Karpas-422 (cell line): ENCODE measurements at regions not wholly inside any gene's neighbourhood (a gene's known extent, or its start where the extent isn't known, plus 50 kb on each side); places are given as distances from the start of the nearest gene placed in this dataset.
A peak's percentile ranks its signal among the peaks of the same experiment; 100 is the strongest.

ENCODE experiments used
- DNase-seq: peaks from one replicate; pipeline ENCODE4 v3.0.0-alpha.2; 2015
- H2AFZ ChIP-seq: fragments of 200-600 bp; sonication (generic); 2 replicates; pipeline ENCODE4 v1.6.1; 2014; ENCODE audit warnings: antibody characterized with exemption, low read length, mixed read lengths
- H3K27ac ChIP-seq: fragments of 200-600 bp; sonication (generic); 2 replicates; pipeline ENCODE4 v1.5.1; 2014; ENCODE audit warnings: mild to moderate bottlenecking, low read length, moderate library complexity
- H3K27me3 ChIP-seq: fragments of 200-600 bp; sonication (generic); 2 replicates; pipeline ENCODE4 v1.6.1; 2014; ENCODE audit warnings: low read length, mixed read lengths
- H3K36me3 ChIP-seq: fragments of 200-600 bp; sonication (generic); 2 replicates; pipeline ENCODE4 v1.6.1; 2014; ENCODE audit warnings: low read length, mixed read lengths; ENCODE audit not compliant: insufficient read depth
- H3K4me1 ChIP-seq: fragments of 200-600 bp; sonication (generic); 2 replicates; pipeline ENCODE4 v1.6.1; 2014; ENCODE audit warnings: mild to moderate bottlenecking, low read length, mixed read lengths
- H3K4me2 ChIP-seq: fragments of 200-600 bp; sonication (generic); 2 replicates; pipeline ENCODE4 v1.6.1; 2014; ENCODE audit warnings: low read length, low read depth, mild to moderate bottlenecking; ENCODE audit not compliant: poor library complexity, severe bottlenecking
- H3K4me3 ChIP-seq: fragments of 200-600 bp; sonication (generic); 2 replicates; pipeline ENCODE4 v1.5.1; 2014; ENCODE audit warnings: mild to moderate bottlenecking, antibody characterized with exemption, low read length, mixed read lengths
- H3K79me2 ChIP-seq: fragments of 200-600 bp; sonication (generic); 2 replicates; pipeline ENCODE4 v1.6.1; 2014; ENCODE audit warnings: mild to moderate bottlenecking, low read length, mixed read lengths
- H3K9ac ChIP-seq: fragments of 200-600 bp; sonication (generic); 2 replicates; pipeline ENCODE4 v1.6.0; 2014; ENCODE audit warnings: low read length
- H3K9me2 ChIP-seq: fragments of 200-600 bp; sonication (generic), shearing (Covaris generic); replicated peaks from 2 replicates; pipeline ENCODE4 v1.6.0; 2014; ENCODE audit warnings: mild to moderate bottlenecking, low read length, moderate library complexity; ENCODE audit not compliant: insufficient read depth
- H3K9me3 ChIP-seq: fragments of 300-700, 200-600 bp; sonication (generic); 2 replicates; pipeline ENCODE4 v1.6.1; 2014; ENCODE audit warnings: low read length, mixed read lengths
- H4K20me1 ChIP-seq: fragments of 200-600 bp; sonication (generic); 2 replicates; pipeline ENCODE4 v1.6.1; 2014; ENCODE audit warnings: mild to moderate bottlenecking, antibody characterized with exemption, low read length, low read depth; ENCODE audit not compliant: insufficient read depth

DNA sequence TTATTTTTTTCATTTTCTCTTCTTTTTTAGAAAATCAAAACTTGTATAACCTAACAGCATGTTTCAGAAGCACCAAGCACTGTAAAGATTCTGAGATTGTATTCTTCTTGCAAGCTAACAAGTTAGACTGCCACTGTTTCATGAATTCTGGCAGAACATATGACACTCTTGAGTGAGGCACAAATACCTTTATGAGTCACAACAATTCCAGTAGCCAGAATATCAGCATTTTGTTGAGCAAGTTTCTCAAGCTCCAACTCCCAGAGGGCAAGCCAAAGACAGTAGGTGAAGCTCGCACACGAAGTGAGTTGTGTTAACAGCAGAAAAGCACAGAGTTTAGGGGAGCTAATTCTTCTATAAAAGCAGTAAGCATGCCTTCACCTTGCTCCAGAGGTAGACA is 268.8 kb upstream of the NCAM2 start:
- Histone ChIP-seq H3K9me3 (no peaks in the 10 kb centered on the region), H3K79me2 (no peaks in the 10 kb centered on the region), H4K20me1 (no peaks in the 10 kb centered on the region)

DNA sequence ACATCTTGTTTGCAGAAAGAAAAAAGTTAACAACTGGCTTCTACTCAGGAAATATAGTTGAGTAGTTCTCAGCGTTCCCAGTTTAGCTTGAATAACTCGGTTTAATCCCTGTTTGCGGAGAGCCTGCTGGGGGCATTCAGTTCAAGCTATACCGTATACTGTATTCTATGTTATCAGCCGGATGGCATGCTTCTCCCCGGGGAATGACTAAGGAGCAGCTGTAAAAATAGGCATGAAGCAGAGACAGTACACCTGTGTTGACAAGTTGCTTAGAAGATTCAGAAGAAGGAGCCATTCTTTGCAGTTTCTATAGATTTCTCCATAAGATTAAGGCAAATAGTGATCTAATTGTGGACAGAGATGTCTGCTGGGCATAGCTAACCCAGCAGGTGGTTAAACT is 267.8 kb upstream of the NCAM2 start:
- no peak for DNase-seq
- Histone ChIP-seq H3K27me3 (no peaks in the 10 kb centered on the region), H3K4me2 (no peak overlapping the region), H3K4me1 (peaks cover 2% of the 10 kb centered on the region; the same call in 1 of the 2 replicates), H3K79me2 (no peaks in the 10 kb centered on the region), H4K20me1 (no peaks in the 10 kb centered on the region), H3K36me3 (no peaks in the 10 kb centered on the region), H3K9ac (no peak overlapping the region), H3K27ac (no peak overlapping the region), H3K4me3 (no peak overlapping the region), H3K9me2 (no peaks in the 10 kb centered on the region), H3K9me3 (no peaks in the 10 kb centered on the region), H2AFZ (no peak overlapping the region)

More for the DNA sequence above, 268.8 kb upstream of the NCAM2 start:
- H3K36me3 ChIP-seq = no peaks in the 10 kb centered on the region
- H3K4me1 ChIP-seq = no peaks in the 10 kb centered on the region
- no peak overlapping the region for H3K4me3 ChIP-seq
- H3K9ac ChIP-seq = no peak overlapping the region
- no peaks in the 10 kb centered on the region for H3K9me2 ChIP-seq
- H3K27ac ChIP-seq = no peak overlapping the region
- H2AFZ ChIP-seq = no peak overlapping the region
- H3K27me3 ChIP-seq = no peaks in the 10 kb centered on the region
- H3K4me2 ChIP-seq = no peak overlapping the region
- DNase-seq = no peak

- H3K9ac ChIP-seq = no peak overlapping the region
- no peak overlapping the region for H3K4me3 ChIP-seq
- no peaks in the 10 kb centered on the region for H3K79me2 ChIP-seq
- no peak overlapping the region for H3K4me2 ChIP-seq
- DNase-seq = no peak
- H3K4me1 ChIP-seq = peaks cover 30% of the 10 kb centered on the region
- no peak overlapping the region for H3K27ac ChIP-seq
- H3K9me3 ChIP-seq = peaks cover 3% of the 10 kb centered on the region; the same call in 1 of the 2 replicates
- no peaks in the 10 kb centered on the region for H4K20me1 ChIP-seq
- no peaks in the 10 kb centered on the region for H3K9me2 ChIP-seq
- no peaks in the 10 kb centered on the region for H3K36me3 ChIP-seq
- H3K27me3 ChIP-seq = no peaks in the 10 kb centered on the region
- no peak overlapping the region for H2AFZ ChIP-seq
Observed at GRCh38 chr21:20735257-20735656, 263.0 kb upstream of the NCAM2 start.

DNA sequence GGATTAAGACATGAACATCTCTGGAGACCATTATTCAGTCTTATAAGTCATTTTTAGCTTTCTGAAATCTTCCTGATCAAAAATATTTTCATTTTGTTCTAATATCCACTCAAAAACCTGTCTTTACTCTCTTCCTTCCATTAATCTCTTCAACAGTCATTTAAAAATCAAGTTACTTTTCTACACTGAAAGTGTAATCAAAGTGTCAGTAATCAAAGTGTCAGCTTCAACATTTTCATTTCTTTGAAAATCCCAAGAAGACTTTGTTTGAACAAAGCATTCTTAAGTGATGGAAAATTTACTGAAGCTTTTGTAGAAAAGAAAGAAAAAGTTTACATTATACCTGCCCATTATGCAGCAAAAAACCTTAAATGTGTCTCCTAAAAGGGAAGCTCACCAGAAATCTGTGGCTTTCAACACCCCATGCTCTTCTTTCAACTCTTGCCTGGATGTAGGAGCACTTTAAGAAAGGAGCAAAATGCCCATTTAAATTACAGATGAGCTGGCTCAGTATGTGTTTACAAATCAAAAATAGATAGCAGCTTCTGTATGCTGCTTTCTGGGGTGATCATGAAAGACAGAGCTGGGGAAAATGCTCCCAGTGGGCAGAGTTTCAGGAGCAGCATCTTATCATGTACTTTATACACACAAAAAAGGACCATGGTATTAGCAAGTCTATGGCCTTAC is 260.8 kb upstream of the NCAM2 start:
- H3K4me1 ChIP-seq = peaks cover 30% of the 10 kb centered on the region
- peak overlapping the region; percentile 58 for H3K4me2 ChIP-seq
- H3K79me2 ChIP-seq = no peaks in the 10 kb centered on the region
- no peaks in the 10 kb centered on the region for H4K20me1 ChIP-seq
- H3K9ac ChIP-seq = peak overlapping the region; percentile 41
- no peaks in the 10 kb centered on the region for H3K27me3 ChIP-seq
- peak overlapping the region; percentile 35; the same call in 1 of the 2 replicates for H3K4me3 ChIP-seq
- no peaks in the 10 kb centered on the region for H3K36me3 ChIP-seq
- 0 out of 2 replicates have a peak overlapping the region, but pooled peaks have one; percentile 48 for H2AFZ ChIP-seq
- DNase-seq = no peak
- no peaks in the 10 kb centered on the region for H3K9me2 ChIP-seq
- H3K27ac ChIP-seq = peak overlapping the region; percentile 80
- peaks cover 3% of the 10 kb centered on the region; the same call in 1 of the 2 replicates for H3K9me3 ChIP-seq

DNA sequence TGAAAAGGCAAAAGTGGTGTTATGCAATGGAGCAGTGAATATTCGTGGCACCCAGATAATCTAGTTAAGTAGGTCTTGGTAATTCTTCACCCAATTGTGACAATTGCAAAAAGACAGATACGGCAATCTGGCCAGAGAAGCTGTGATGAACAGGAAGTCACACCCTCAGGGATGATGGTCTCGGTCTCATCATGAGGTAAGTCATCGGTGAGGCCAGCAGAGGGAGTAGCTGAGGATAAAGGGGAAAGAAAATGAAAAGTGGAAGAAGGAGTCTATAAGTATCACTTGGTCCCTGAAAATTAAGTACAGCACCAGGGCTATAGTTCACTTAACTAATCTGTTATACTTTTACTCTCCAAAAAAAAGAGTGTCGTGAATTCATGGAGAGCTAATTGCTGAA is 258.8 kb upstream of the NCAM2 start:
- Histone ChIP-seq H4K20me1 (no peaks in the 10 kb centered on the region), H2AFZ (peak overlapping the region; percentile 34; the same call in 1 of the 2 replicates), H3K9me3 (peaks cover 3% of the 10 kb centered on the region; the same call in 1 of the 2 replicates), H3K36me3 (no peaks in the 10 kb centered on the region), H3K4me2 (no peak overlapping the region), H3K27me3 (no peaks in the 10 kb centered on the region), H3K27ac (no peak overlapping the region), H3K79me2 (no peaks in the 10 kb centered on the region), H3K9ac (no peak overlapping the region), H3K9me2 (no peaks in the 10 kb centered on the region), H3K4me1 (peaks cover 30% of the 10 kb centered on the region), H3K4me3 (no peak overlapping the region)
- DNase-seq = peak; percentile 79

DNA sequence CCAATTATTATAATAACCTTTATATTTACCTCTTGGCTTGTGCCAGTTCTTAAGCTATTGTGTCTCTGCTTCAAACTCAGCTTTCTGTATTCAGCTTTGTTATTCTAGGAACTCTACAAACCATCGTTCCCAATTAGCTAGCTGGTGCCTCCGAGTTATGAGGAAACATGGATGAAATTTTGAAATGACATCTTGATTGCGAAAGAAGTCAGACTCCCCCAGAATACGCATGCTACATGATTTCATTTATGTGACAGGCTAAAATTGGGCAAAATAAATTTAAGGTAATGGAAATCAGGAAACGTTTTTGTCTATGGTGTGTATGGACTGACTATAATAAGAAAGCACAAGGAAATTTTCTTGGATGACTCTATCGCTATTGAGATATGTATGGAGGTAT is 256.8 kb upstream of the NCAM2 start:
- Histone ChIP-seq H3K27ac (no peak overlapping the region), H3K79me2 (no peaks in the 10 kb centered on the region), H3K27me3 (no peaks in the 10 kb centered on the region), H3K9ac (no peak overlapping the region), H3K36me3 (no peaks in the 10 kb centered on the region), H2AFZ (no peak overlapping the region), H3K9me2 (no peaks in the 10 kb centered on the region), H3K9me3 (peaks cover 3% of the 10 kb centered on the region; the same call in 1 of the 2 replicates), H3K4me2 (no peak overlapping the region), H3K4me3 (no peak overlapping the region), H4K20me1 (no peaks in the 10 kb centered on the region), H3K4me1 (peaks cover 19% of the 10 kb centered on the region)
- DNase-seq = no peak

DNA sequence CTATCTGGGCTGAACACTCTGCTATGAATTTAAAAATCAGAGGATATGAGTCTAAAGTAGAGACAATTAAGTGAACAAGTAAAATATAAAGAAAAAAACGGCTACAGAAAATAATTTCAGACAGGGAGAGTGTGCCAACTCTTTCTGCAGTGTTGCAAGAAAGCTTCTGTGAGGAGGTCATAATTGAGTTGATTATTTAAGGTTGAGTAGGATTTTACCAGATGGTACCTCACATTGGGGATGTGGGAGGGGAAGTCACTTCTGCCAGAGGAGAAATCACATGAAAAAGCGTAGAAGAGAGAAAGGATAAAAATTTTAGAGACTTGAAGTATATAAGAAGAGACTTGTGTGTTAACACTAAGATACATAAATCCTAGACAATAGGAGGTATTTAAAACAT is 238.0 kb upstream of the NCAM2 start:
- DNase-seq = no peak
- Histone ChIP-seq H3K4me3 (no peak overlapping the region), H3K36me3 (no peaks in the 10 kb centered on the region), H3K27me3 (no peaks in the 10 kb centered on the region), H4K20me1 (no peaks in the 10 kb centered on the region), H3K9ac (no peak overlapping the region), H3K9me2 (no peaks in the 10 kb centered on the region), H3K4me2 (no peak overlapping the region), H3K9me3 (no peaks in the 10 kb centered on the region), H3K27ac (no peak overlapping the region), H3K4me1 (no peaks in the 10 kb centered on the region), H2AFZ (no peak overlapping the region), H3K79me2 (no peaks in the 10 kb centered on the region)

DNA sequence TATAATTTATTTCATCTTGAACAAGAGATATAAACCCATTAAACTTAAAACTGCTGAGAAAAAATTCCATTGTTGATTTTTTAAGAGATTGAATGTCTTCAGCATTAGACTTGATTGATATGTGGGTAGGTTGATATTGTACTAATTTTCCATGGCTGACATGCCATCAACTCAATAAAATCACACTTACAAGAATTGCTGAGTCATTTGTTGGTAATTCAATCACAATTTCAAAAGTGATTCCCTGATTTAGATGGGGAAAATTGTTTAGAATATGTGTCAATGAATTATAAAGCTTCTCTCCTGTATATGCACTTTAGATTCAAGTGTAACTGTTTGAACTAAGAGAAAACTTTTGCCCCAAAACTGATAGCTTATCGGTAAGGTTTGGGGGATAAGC is 223.5 kb upstream of the NCAM2 start:
- DNase-seq = no peak
- no peaks in the 10 kb centered on the region for H3K9me2 ChIP-seq
- H4K20me1 ChIP-seq = no peaks in the 10 kb centered on the region
- no peaks in the 10 kb centered on the region for H3K4me1 ChIP-seq
- no peak overlapping the region for H3K4me2 ChIP-seq
- peaks cover 6% of the 10 kb centered on the region for H3K9me3 ChIP-seq
- H3K4me3 ChIP-seq = no peak overlapping the region
- no peaks in the 10 kb centered on the region for H3K79me2 ChIP-seq
- no peak overlapping the region for H3K9ac ChIP-seq
- no peaks in the 10 kb centered on the region; the same call in 1 of the 2 replicates for H3K36me3 ChIP-seq
- no peaks in the 10 kb centered on the region for H3K27me3 ChIP-seq
- H2AFZ ChIP-seq = no peak overlapping the region
- H3K27ac ChIP-seq = no peak overlapping the region
